Colonic mucosa (tissue), 4 donors: ENCODE measurements at regions not wholly inside any gene's neighbourhood (a gene's known extent, or its start where the extent isn't known, plus 50 kb on each side); places are given as distances from the start of the nearest gene placed in this dataset.

Experiments
- DNase-seq: peaks from one replicate; pipeline ENCODE4 v3.0.0-alpha.2; 2020
- H3K27ac ChIP-seq: fragments of 200-600 bp; one replicate; pipeline ENCODE4 v1.8.0; 2021
- H3K27me3 ChIP-seq: fragments of 200-600 bp; one replicate; pipeline ENCODE4 v1.8.0; 2021
- H3K36me3 ChIP-seq: fragments of 200-600 bp; one replicate; pipeline ENCODE4 v1.8.0; 2021
- H3K4me1 ChIP-seq: fragments of 200-600 bp; one replicate; pipeline ENCODE4 v1.8.0; 2021; ENCODE audit warnings: mild to moderate bottlenecking
- H3K4me3 ChIP-seq: fragments of 200-600 bp; one replicate; pipeline ENCODE4 v1.8.0; 2021
- H3K9ac ChIP-seq, 2 donors: one replicate each; pipeline ENCODE4 v1.7.0; 2013; ENCODE audit warnings: control low read depth in 2 of 2, low read depth in 2 of 2, low read length in 2 of 2
- H3K9me3 ChIP-seq: fragments of 200-600 bp; one replicate; pipeline ENCODE4 v1.8.0; 2021
- CTCF ChIP-seq: fragments of 200-600 bp; IDR thresholded peaks from one replicate; pipeline ENCODE4 v1.8.0; 2022; ENCODE audit warnings: antibody characterized with exemption, mild to moderate bottlenecking
- intact Hi-C: fragments of 100-400 bp; cut with DNase I; formaldehyde crosslinking; loops from one replicate; pipeline ENCODE4 v1.14.1; 2022
- donor health status: healthy.
- donor health status: DM: no; HTN: no; CAD: no.
- donor health status: DM: no; HTN: no; CAD: no.

- H3K27ac ChIP-seq = no peak overlapping the region
- TF ChIP-seq CTCF = no peak
These were observed 62.7 kb upstream of the GRAMD2B start for GRCh38 chr5:126360467-126360866.

GRCh38 chr5:126363658-126364057, 59.6 kb upstream of the GRAMD2B start:
- intact Hi-C loops = no loop called here

More at GRCh38 chr5:126360467-126360866, 62.7 kb upstream of the GRAMD2B start:
- Histone ChIP-seq H3K9ac (no peak overlapping the region), H3K27me3 (no peaks in the 10 kb centered on the region), H3K9me3 (no peaks in the 10 kb centered on the region), H3K36me3 (no peaks in the 10 kb centered on the region), H3K4me3 (no peak overlapping the region), H3K4me1 (no peaks in the 10 kb centered on the region)
- intact Hi-C loops = no loop called here
- no peak for DNase-seq

GRCh38 chr5:126364206-126364902, 58.9 kb upstream of the GRAMD2B start:
- intact Hi-C loops = no loop called here
- Histone ChIP-seq H3K27ac (peak overlapping the region; percentile 3), H3K27me3 (no peaks in the 10 kb centered on the region), H3K9ac (no peak overlapping the region), H3K4me1 (no peaks in the 10 kb centered on the region), H3K9me3 (no peaks in the 10 kb centered on the region), H3K4me3 (no peak overlapping the region), H3K36me3 (no peaks in the 10 kb centered on the region)
- no peak for TF ChIP-seq CTCF
- DNase-seq = no peak

More at GRCh38 chr5:126363658-126364057, 59.6 kb upstream of the GRAMD2B start:
- H3K4me3 ChIP-seq = no peak overlapping the region
- H3K9ac ChIP-seq = no peak overlapping the region
- H3K4me1 ChIP-seq = no peaks in the 10 kb centered on the region
- no peak overlapping the region for H3K27ac ChIP-seq
- no peaks in the 10 kb centered on the region for H3K27me3 ChIP-seq
- no peak for TF ChIP-seq CTCF
- DNase-seq = no peak
- no peaks in the 10 kb centered on the region for H3K9me3 ChIP-seq
- H3K36me3 ChIP-seq = no peaks in the 10 kb centered on the region

- intact Hi-C loops = no loop called here
- DNase-seq = no peak
- Histone ChIP-seq H3K36me3 (no peaks in the 10 kb centered on the region), H3K9ac (no peak overlapping the region), H3K4me1 (no peaks in the 10 kb centered on the region), H3K9me3 (no peaks in the 10 kb centered on the region), H3K4me3 (no peak overlapping the region), H3K27me3 (no peaks in the 10 kb centered on the region), H3K27ac (no peak overlapping the region)
- TF ChIP-seq CTCF = no peak
These were observed 57.6 kb upstream of the GRAMD2B start for GRCh38 chr5:126365446-126366198.

GRCh38 chr5:126366199-126366560, 57.0 kb upstream of the GRAMD2B start:
- H3K4me1 ChIP-seq = no peaks in the 10 kb centered on the region
- no peak overlapping the region for H3K9ac ChIP-seq
- intact Hi-C loops = no loop called here
- no peak for DNase-seq
- no peak for TF ChIP-seq CTCF
- H3K4me3 ChIP-seq = no peak overlapping the region
- H3K27me3 ChIP-seq = no peaks in the 10 kb centered on the region
- no peaks in the 10 kb centered on the region for H3K36me3 ChIP-seq
- H3K27ac ChIP-seq = no peak overlapping the region
- H3K9me3 ChIP-seq = no peaks in the 10 kb centered on the region
